ENCODE measurements at regions not wholly inside any gene's neighbourhood (a gene's known extent, or its start where the extent isn't known, plus 50 kb on each side); places are given as distances from the start of the nearest gene placed in this dataset.

- DNase-seq: no peak
Measured at GRCh38 chr2:181357979-181358378, 99.2 kb upstream of the ITGA4 start.

GRCh38 chr2:181362561-181362960 is 94.6 kb upstream of the ITGA4 start:
- DNase-seq: no peak

- DNase-seq: no peak
Measured at GRCh38 chr2:181363164-181363563, 94.0 kb upstream of the ITGA4 start.

- DNase-seq: no peak
Measured at GRCh38 chr2:181364492-181365170, 92.6 kb upstream of the ITGA4 start.

GRCh38 chr2:181366675-181367175 is 90.5 kb upstream of the ITGA4 start:
- no peak for DNase-seq

- no peak for DNase-seq
Measured at GRCh38 chr2:181367411-181367810, 89.8 kb upstream of the ITGA4 start.

- no peak for DNase-seq
Measured at GRCh38 chr2:181367906-181368435, 89.2 kb upstream of the ITGA4 start.

- DNase-seq: no peak
Measured at GRCh38 chr2:181370126-181370525, 87.1 kb upstream of the ITGA4 start.

- DNase-seq: no peak
Measured at GRCh38 chr2:181371195-181371594, 86.0 kb upstream of the ITGA4 start.

GRCh38 chr2:181371782-181372645 is 85.2 kb upstream of the ITGA4 start:
- no peak for DNase-seq

- no peak for DNase-seq
Measured at GRCh38 chr2:181372646-181373040, 84.5 kb upstream of the ITGA4 start.

- DNase-seq: no peak
Measured at GRCh38 chr2:181374781-181375675, 82.2 kb upstream of the ITGA4 start.

GRCh38 chr2:181376442-181376841 is 80.7 kb upstream of the ITGA4 start:
- DNase-seq: no peak

- no peak for DNase-seq
Measured at GRCh38 chr2:181376999-181377398, 80.2 kb upstream of the ITGA4 start.

GRCh38 chr2:181378491-181378890 is 78.7 kb upstream of the ITGA4 start:
- no peak for DNase-seq

- no peak for DNase-seq
Measured at GRCh38 chr2:181380581-181380980, 76.6 kb upstream of the ITGA4 start.

GRCh38 chr2:181384923-181385322 is 72.3 kb upstream of the ITGA4 start:
- no peak for DNase-seq

- no peak for DNase-seq
Measured at GRCh38 chr2:181389524-181389923, 67.7 kb upstream of the ITGA4 start.

- DNase-seq: no peak
Measured at GRCh38 chr2:181393472-181393871, 63.7 kb upstream of the ITGA4 start.

- no peak for DNase-seq
Measured at GRCh38 chr2:181394741-181395437, 62.3 kb upstream of the ITGA4 start.

- no peak for DNase-seq
Measured at GRCh38 chr2:181395851-181396250, 61.3 kb upstream of the ITGA4 start.

Measured in T-helper 9 cell (primary cell).